ENCODE measurements at regions not wholly inside any gene's neighbourhood (a gene's known extent, or its start where the extent isn't known, plus 50 kb on each side); places are given as distances from the start of the nearest gene placed in this dataset.

GRCh38 chr7:13541326-13541725 is 448.1 kb downstream of the ETV1 start:
- H3F3A ChIP-seq (ENCODE audit: control insufficient read depth, insufficient read depth): no peaks in the 10 kb centered on the region
- no peak overlapping the region for H3K4me3 ChIP-seq (ENCODE audit: low read length)
- TF ChIP-seq CTCF (IDR thresholded peaks at IDR 0.05; ENCODE audit: low read depth, low read length, poor library complexity, severe bottlenecking) (no peak), EZH2phosphoT487 (IDR thresholded peaks at IDR 0.05; ENCODE audit: borderline replicate concordance, low read length) (no peak)
- H3K4me2 ChIP-seq (ENCODE audit: low read length): no peak overlapping the region
- no peaks in the 10 kb centered on the region for H3K4me1 ChIP-seq (ENCODE audit: control insufficient read depth, low read length)
- H3K36me3 ChIP-seq (ENCODE audit: control insufficient read depth, low read length): no peaks in the 10 kb centered on the region
- H3K27me3 ChIP-seq (ENCODE audit: control insufficient read depth, low read length): no peaks in the 10 kb centered on the region
- no peaks in the 10 kb centered on the region for H4K20me1 ChIP-seq (ENCODE audit: control insufficient read depth, insufficient read depth, low read depth, low read length)
- H3K27ac ChIP-seq (ENCODE audit: low read depth, low read length): no peak overlapping the region
- no peaks in the 10 kb centered on the region for H3K9me2 ChIP-seq (replicated peaks; ENCODE audit: control insufficient read depth, low read length)
- H3K79me2 ChIP-seq (ENCODE audit: control insufficient read depth, low read length): no peaks in the 10 kb centered on the region
- H3K9me3 ChIP-seq (ENCODE audit: control insufficient read depth, insufficient read depth, low read length): no peaks in the 10 kb centered on the region

- Histone ChIP-seq H3F3A (ENCODE audit: control insufficient read depth, insufficient read depth) (no peaks in the 10 kb centered on the region), H3K9me2 (replicated peaks; ENCODE audit: control insufficient read depth, low read length) (no peaks in the 10 kb centered on the region), H3K36me3 (ENCODE audit: control insufficient read depth, low read length) (no peaks in the 10 kb centered on the region), H3K27me3 (ENCODE audit: control insufficient read depth, low read length) (no peaks in the 10 kb centered on the region), H3K27ac (ENCODE audit: low read depth, low read length) (no peak overlapping the region), H3K4me2 (ENCODE audit: low read length) (no peak overlapping the region), H3K4me3 (ENCODE audit: low read length) (no peak overlapping the region), H3K9me3 (ENCODE audit: control insufficient read depth, insufficient read depth, low read length) (no peaks in the 10 kb centered on the region), H3K79me2 (ENCODE audit: control insufficient read depth, low read length) (no peaks in the 10 kb centered on the region), H3K4me1 (ENCODE audit: control insufficient read depth, low read length) (no peaks in the 10 kb centered on the region), H4K20me1 (ENCODE audit: control insufficient read depth, insufficient read depth, low read depth, low read length) (no peaks in the 10 kb centered on the region)
- no peak for TF ChIP-seq CTCF (IDR thresholded peaks at IDR 0.05; ENCODE audit: low read depth, low read length, poor library complexity, severe bottlenecking)
- TF ChIP-seq EZH2phosphoT487 (IDR thresholded peaks at IDR 0.05; ENCODE audit: borderline replicate concordance, low read length): no peak
These were observed 447.0 kb downstream of the ETV1 start for GRCh38 chr7:13542451-13542850.

GRCh38 chr7:13551503-13551902 is 438.0 kb downstream of the ETV1 start:
- Histone ChIP-seq H3K27ac (ENCODE audit: low read depth, low read length) (no peak overlapping the region), H4K20me1 (ENCODE audit: control insufficient read depth, insufficient read depth, low read depth, low read length) (no peaks in the 10 kb centered on the region), H3K9me2 (replicated peaks; ENCODE audit: control insufficient read depth, low read length) (no peaks in the 10 kb centered on the region), H3K4me1 (ENCODE audit: control insufficient read depth, low read length) (no peaks in the 10 kb centered on the region), H3K4me2 (ENCODE audit: low read length) (no peak overlapping the region), H3K36me3 (ENCODE audit: control insufficient read depth, low read length) (no peaks in the 10 kb centered on the region), H3K9me3 (ENCODE audit: control insufficient read depth, insufficient read depth, low read length) (no peaks in the 10 kb centered on the region), H3K27me3 (ENCODE audit: control insufficient read depth, low read length) (no peaks in the 10 kb centered on the region), H3F3A (ENCODE audit: control insufficient read depth, insufficient read depth) (no peaks in the 10 kb centered on the region), H3K4me3 (ENCODE audit: low read length) (no peak overlapping the region), H3K79me2 (ENCODE audit: control insufficient read depth, low read length) (no peaks in the 10 kb centered on the region)
- TF ChIP-seq CTCF (IDR thresholded peaks at IDR 0.05; ENCODE audit: low read depth, low read length, poor library complexity, severe bottlenecking): no peak
- no peak for TF ChIP-seq EZH2phosphoT487 (IDR thresholded peaks at IDR 0.05; ENCODE audit: borderline replicate concordance, low read length)

- TF ChIP-seq CTCF (IDR thresholded peaks at IDR 0.05; ENCODE audit: low read depth, low read length, poor library complexity, severe bottlenecking) (no peak), EZH2phosphoT487 (IDR thresholded peaks at IDR 0.05; ENCODE audit: borderline replicate concordance, low read length) (no peak)
- H3K9me3 ChIP-seq (ENCODE audit: control insufficient read depth, insufficient read depth, low read length): no peaks in the 10 kb centered on the region
- no peak overlapping the region for H3K4me3 ChIP-seq (ENCODE audit: low read length)
- H3K27ac ChIP-seq (ENCODE audit: low read depth, low read length): no peak overlapping the region
- no peak overlapping the region for H3K4me2 ChIP-seq (ENCODE audit: low read length)
- no peaks in the 10 kb centered on the region for H4K20me1 ChIP-seq (ENCODE audit: control insufficient read depth, insufficient read depth, low read depth, low read length)
- H3K36me3 ChIP-seq (ENCODE audit: control insufficient read depth, low read length): no peaks in the 10 kb centered on the region
- H3F3A ChIP-seq (ENCODE audit: control insufficient read depth, insufficient read depth): no peaks in the 10 kb centered on the region
- H3K27me3 ChIP-seq (ENCODE audit: control insufficient read depth, low read length): no peaks in the 10 kb centered on the region
- no peaks in the 10 kb centered on the region for H3K4me1 ChIP-seq (ENCODE audit: control insufficient read depth, low read length)
- H3K79me2 ChIP-seq (ENCODE audit: control insufficient read depth, low read length): no peaks in the 10 kb centered on the region
- H3K9me2 ChIP-seq (replicated peaks; ENCODE audit: control insufficient read depth, low read length): no peaks in the 10 kb centered on the region
These were observed 429.0 kb downstream of the ETV1 start for GRCh38 chr7:13560441-13560840.

Data from DOHH2 (cell line).